GM21390 (cell line): ENCODE measurements at regions not wholly inside any gene's neighbourhood (a gene's known extent, or its start where the extent isn't known, plus 50 kb on each side); places are given as distances from the start of the nearest gene placed in this dataset.

ENCODE experiments used
- ATAC-seq: cut with Tn5 transposase; IDR thresholded peaks from one replicate; pipeline ENCODE4 v1.9.1; 2021; ENCODE audit not compliant: unreplicated experiment

- ATAC-seq = no peak
These were observed 116.8 kb downstream of the DNAJB9 start for GRCh38 chr7:108686494-108686893.

GRCh38 chr7:108697254-108697653 is 127.6 kb downstream of the DNAJB9 start:
- no peak for ATAC-seq

GRCh38 chr7:108711611-108712010 is 141.9 kb downstream of the DNAJB9 start:
- no peak for ATAC-seq

- no peak for ATAC-seq
These were observed 147.1 kb downstream of the DNAJB9 start for GRCh38 chr7:108716783-108717182.

GRCh38 chr7:108717781-108718180 is 148.1 kb downstream of the DNAJB9 start:
- no peak for ATAC-seq

GRCh38 chr7:108719631-108720030 is 150.0 kb downstream of the DNAJB9 start:
- no peak for ATAC-seq

GRCh38 chr7:108722561-108722960 is 152.9 kb downstream of the DNAJB9 start:
- ATAC-seq = no peak

- no peak for ATAC-seq
These were observed 153.7 kb downstream of the DNAJB9 start for GRCh38 chr7:108723381-108723814.

- no peak for ATAC-seq
These were observed 154.8 kb downstream of the DNAJB9 start for GRCh38 chr7:108724251-108725100.

- no peak for ATAC-seq
These were observed 166.1 kb downstream of the DNAJB9 start for GRCh38 chr7:108735814-108736213.

GRCh38 chr7:108736221-108736891 is 166.7 kb downstream of the DNAJB9 start:
- no peak for ATAC-seq

- ATAC-seq = no peak
These were observed 201.5 kb downstream of the DNAJB9 start for GRCh38 chr7:108770981-108771745.

- no peak for ATAC-seq
These were observed 202.2 kb downstream of the DNAJB9 start for GRCh38 chr7:108771853-108772252.

- no peak for ATAC-seq
These were observed 208.3 kb downstream of the DNAJB9 start for GRCh38 chr7:108777966-108778365.

- no peak for ATAC-seq
These were observed 219.8 kb downstream of the DNAJB9 start for GRCh38 chr7:108789451-108789850.

- ATAC-seq = no peak
These were observed 224.8 kb downstream of the DNAJB9 start for GRCh38 chr7:108794466-108794865.

- no peak for ATAC-seq
These were observed 233.0 kb downstream of the DNAJB9 start for GRCh38 chr7:108802650-108803049.

- no peak for ATAC-seq
These were observed 236.2 kb downstream of the DNAJB9 start for GRCh38 chr7:108805808-108806397.

- no peak for ATAC-seq
These were observed 239.0 kb downstream of the DNAJB9 start for GRCh38 chr7:108808549-108809266.

- no peak for ATAC-seq
These were observed 239.7 kb downstream of the DNAJB9 start for GRCh38 chr7:108809356-108809755.
